H9 (cell line): ENCODE measurements at regions not wholly inside any gene's neighbourhood (a gene's known extent, or its start where the extent isn't known, plus 50 kb on each side); places are given as distances from the start of the nearest gene placed in this dataset.
"Not testable (repeated sequence)": the region's sequence is repeated elsewhere in the genome, so short reads cannot be mapped to it uniquely, and the experiment has no call there.

ENCODE experiments used
- DNase-seq: peaks from one replicate; pipeline ENCODE4 v3.0.0-alpha.2; 2017
- H2AFZ ChIP-seq: one replicate; pipeline ENCODE4 v1.6.1; 2013; ENCODE audit warnings: mild to moderate bottlenecking, low read length, control low read depth, moderate library complexity
- H2AK5ac ChIP-seq: 2 replicates; pipeline ENCODE4 v1.6.1; 2013; ENCODE audit warnings: low read length, control low read depth, mixed read lengths; ENCODE audit not compliant: insufficient read length
- H2BK120ac ChIP-seq: one replicate; pipeline ENCODE4 v1.6.1; 2013; ENCODE audit warnings: low read depth, mild to moderate bottlenecking, low read length, control low read depth, inconsistent platforms; ENCODE audit not compliant: poor library complexity, severe bottlenecking
- H2BK12ac ChIP-seq: 2 replicates; pipeline ENCODE4 v1.6.1; 2013; ENCODE audit warnings: low read length, control low read depth, mixed read lengths, low read depth; ENCODE audit not compliant: insufficient read length
- H2BK15ac ChIP-seq: 2 replicates; pipeline ENCODE4 v1.6.1; 2013; ENCODE audit warnings: low read depth, low read length, control low read depth
- H2BK20ac ChIP-seq: one replicate; pipeline ENCODE4 v1.6.1; 2013; ENCODE audit warnings: low read depth, mild to moderate bottlenecking, low read length, control low read depth, inconsistent platforms; ENCODE audit not compliant: poor library complexity, severe bottlenecking
- H2BK5ac ChIP-seq: 2 replicates; pipeline ENCODE4 v1.6.1; 2013; ENCODE audit warnings: low read length, control low read depth, mixed read lengths; ENCODE audit not compliant: insufficient read length
- H3K14ac ChIP-seq: 2 replicates; pipeline ENCODE4 v1.6.1; 2013; ENCODE audit warnings: low read length, control low read depth; ENCODE audit not compliant: insufficient read depth
- H3K18ac ChIP-seq: 2 replicates; pipeline ENCODE4 v1.6.1; 2013; ENCODE audit warnings: low read depth, mild to moderate bottlenecking, mixed read lengths, low read length, control low read depth; ENCODE audit not compliant: insufficient read length
- H3K23ac ChIP-seq: 2 replicates; pipeline ENCODE4 v1.6.1; 2013; ENCODE audit warnings: low read length, control low read depth, mixed read lengths, low read depth; ENCODE audit not compliant: insufficient read length
- H3K23me2 ChIP-seq: 2 replicates; pipeline ENCODE4 v1.6.1; 2013; ENCODE audit warnings: low read depth, mild to moderate bottlenecking, mixed read lengths, low read length, control low read depth; ENCODE audit not compliant: insufficient read length, poor library complexity, severe bottlenecking
- H3K27ac ChIP-seq: 2 replicates; pipeline ENCODE4 v1.5.1; 2013; ENCODE audit warnings: low read length, control low read depth, mixed read lengths, low read depth; ENCODE audit not compliant: insufficient read length
- H3K27me3 ChIP-seq: 2 replicates; pipeline ENCODE4 v1.6.1; 2013; ENCODE audit warnings: low read length, control low read depth, inconsistent platforms; ENCODE audit not compliant: insufficient read depth
- H3K4ac ChIP-seq: 2 replicates; pipeline ENCODE4 v1.6.1; 2013; ENCODE audit warnings: low read depth, mild to moderate bottlenecking, control low read depth, inconsistent platforms, low read length, moderate library complexity
- H3K4me1 ChIP-seq: 2 replicates; pipeline ENCODE4 v1.6.1; 2013; ENCODE audit warnings: low read length, control low read depth, inconsistent platforms; ENCODE audit not compliant: insufficient read depth
- H3K4me2 ChIP-seq: 2 replicates; pipeline ENCODE4 v1.6.1; 2013; ENCODE audit warnings: low read length, control low read depth, mixed read lengths; ENCODE audit not compliant: insufficient read length, insufficient read depth
- H3K56ac ChIP-seq: 2 replicates; pipeline ENCODE4 v1.6.1; 2013; ENCODE audit warnings: low read depth, mild to moderate bottlenecking, mixed read lengths, low read length, control low read depth; ENCODE audit not compliant: insufficient read length
- H3K79me1 ChIP-seq: 2 replicates; pipeline ENCODE4 v1.6.1; 2013; ENCODE audit warnings: low read depth, mild to moderate bottlenecking, moderate library complexity, low read length, control low read depth, inconsistent platforms; ENCODE audit not compliant: insufficient read depth, poor library complexity, severe bottlenecking
- H3K79me2 ChIP-seq: 2 replicates; pipeline ENCODE4 v1.6.1; 2013; ENCODE audit warnings: low read length, control low read depth, inconsistent platforms; ENCODE audit not compliant: insufficient read depth
- H3K9ac ChIP-seq: 2 replicates; pipeline ENCODE4 v1.6.1; 2013; ENCODE audit warnings: low read length, control low read depth, mixed read lengths; ENCODE audit not compliant: insufficient read length; ENCODE audit errors: extremely low read depth
- H3K9me3 ChIP-seq: one replicate; pipeline ENCODE4 v1.6.1; 2013; ENCODE audit warnings: low read depth, low read length, inconsistent platforms; ENCODE audit not compliant: control insufficient read depth
- H3T11ph ChIP-seq: one replicate; pipeline ENCODE4 v1.6.1; 2013; ENCODE audit warnings: mild to moderate bottlenecking, low read length, control low read depth, inconsistent platforms
- H4K20me1 ChIP-seq: one replicate; pipeline ENCODE4 v1.6.1; 2013; ENCODE audit not compliant: control insufficient read depth, insufficient read length, insufficient read depth
- H4K5ac ChIP-seq: 2 replicates; pipeline ENCODE4 v1.6.1; 2013; ENCODE audit warnings: low read depth, mild to moderate bottlenecking, mixed read lengths, low read length, control low read depth; ENCODE audit not compliant: insufficient read length
- H4K8ac ChIP-seq: replicated peaks from 2 replicates; pipeline ENCODE4 v1.6.1; 2013; ENCODE audit warnings: low read length, control low read depth, mixed read lengths, low read depth; ENCODE audit not compliant: insufficient read length
- H4K91ac ChIP-seq: 2 replicates; pipeline ENCODE4 v1.6.1; 2013; ENCODE audit warnings: low read depth, mild to moderate bottlenecking, moderate library complexity, mixed read lengths, low read length, control low read depth; ENCODE audit not compliant: insufficient read length
- H3K27ac Mint-ChIP-seq, 3 experiments: 2 replicates in 2 of 3; 3 replicates in 1 of 3; pipeline ENCODE4 v1.8.0; 2020 to 2021; ENCODE audit warnings: mixed read lengths in 3 of 3, mild to moderate bottlenecking in 1 of 3, moderate library complexity in 1 of 3
- H3K27me3 Mint-ChIP-seq: 2 replicates; pipeline ENCODE4 v1.8.0; 2021; ENCODE audit warnings: low read depth, mild to moderate bottlenecking, moderate library complexity, mixed read lengths
- H3K36me3 Mint-ChIP-seq, 3 experiments: 2 replicates in 2 of 3; 3 replicates in 1 of 3; pipeline ENCODE4 v1.8.0; 2020 to 2021; ENCODE audit warnings: low read depth in 3 of 3, mixed read lengths in 3 of 3; ENCODE audit not compliant: insufficient read depth in 1 of 3
- H3K4me1 Mint-ChIP-seq, 2 experiments: 2 replicates each; pipeline ENCODE4 v1.8.0; 2020; ENCODE audit warnings: mixed read lengths in 2 of 2
- H3K4me3 Mint-ChIP-seq, 2 experiments: 2 replicates in 1 of 2; 3 replicates in 1 of 2; pipeline ENCODE4 v1.8.0; 2020 to 2021; ENCODE audit warnings: mild to moderate bottlenecking in 2 of 2, mixed read lengths in 2 of 2, moderate library complexity in 1 of 2
- H3K9me3 Mint-ChIP-seq, 2 experiments: 2 replicates in 1 of 2; 3 replicates in 1 of 2; pipeline ENCODE4 v1.8.0; 2020; ENCODE audit warnings: mild to moderate bottlenecking in 2 of 2, mixed read lengths in 2 of 2, moderate library complexity in 1 of 2
- WGBS: extraction: QIAGEN DNeasy Blood & Tissue Kit; methylation state at CpG from one replicate; pipeline ENCODE4 v1.1.7; 2013; ENCODE audit warnings: missing lambda C conversion rate, low lambda C conversion rate, mixed read lengths; ENCODE audit not compliant: insufficient read length; ENCODE audit errors: extremely low coverage; 5-methylcytosine and 5-hydroxymethylcytosine counted together
- TF ChIP-seq, protein P1 (sequence below): fragments of 200-600 bp; sonication (generic); conservative IDR thresholded peaks from 3 replicates; pipeline ENCODE4 v1.8.0; 2021; ENCODE audit warnings: antibody characterized with exemption, mild to moderate bottlenecking

DNA sequence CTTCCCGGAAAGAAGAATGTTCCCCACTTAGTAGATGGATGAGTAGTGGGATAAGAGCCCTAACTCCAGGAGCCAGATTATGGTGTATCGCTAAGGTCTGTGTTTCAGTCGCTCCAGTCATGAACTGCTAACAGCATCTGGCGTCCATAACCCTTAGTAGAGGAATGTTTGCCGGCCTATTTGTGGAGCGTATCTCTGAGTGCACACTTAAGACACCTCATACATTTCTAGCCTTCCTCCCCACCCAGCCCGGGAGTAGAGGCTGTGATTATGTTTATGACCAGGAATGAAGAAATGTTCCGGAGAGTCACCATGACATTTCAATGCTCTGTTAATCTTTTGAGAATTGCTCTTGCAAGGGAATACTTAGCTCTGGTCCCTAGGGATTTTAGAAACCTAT is 251.1 kb upstream of the SOX4 start:
- Histone ChIP-seq H2BK12ac (no peak overlapping the region), H3K27ac (no peak overlapping the region), H2AFZ (no peak overlapping the region), H4K8ac (no peak overlapping the region), H4K5ac (no peak overlapping the region), H3K23me2 (no peaks in the 10 kb centered on the region), H3K27me3 (no peaks in the 10 kb centered on the region), H3K18ac (no peak overlapping the region), H2BK120ac (no peak overlapping the region), H3K9ac (no peak overlapping the region), H3K23ac (no peak overlapping the region), H3K79me2 (no peaks in the 10 kb centered on the region), H2AK5ac (no peak overlapping the region), H2BK15ac (no peak overlapping the region), H4K91ac (no peak overlapping the region), H3T11ph (no peak overlapping the region), H2BK20ac (no peak overlapping the region), H3K4me2 (no peak overlapping the region), H3K4me1 (no peaks in the 10 kb centered on the region), H3K79me1 (no peaks in the 10 kb centered on the region), H4K20me1 (no peaks in the 10 kb centered on the region), H2BK5ac (no peak overlapping the region), H3K56ac (no peak overlapping the region), H3K4ac (no peak overlapping the region), H3K9me3 (no peaks in the 10 kb centered on the region), H3K14ac (no peak overlapping the region)
- Mint-ChIP-seq H3K27me3 (no peaks in the 10 kb centered on the region), H3K36me3 (peaks cover 0 to under 1% (median 0%) of the 10 kb centered on the region in 3 experiments; a peak in 1 of 7 replicates), H3K9me3 (peaks cover 0 to 3% of the 10 kb centered on the region in 2 experiments; a peak in 3 of 5 replicates), H3K4me1 (0 out of 4 replicates have a peak, but pooled peaks cover 0 to 4% of the 10 kb centered on the region in 2 experiments), H3K4me3 (no peak overlapping the region), H3K27ac (no peak overlapping the region)
- no peak for DNase-seq
- TF ChIP-seq, protein P1, sequence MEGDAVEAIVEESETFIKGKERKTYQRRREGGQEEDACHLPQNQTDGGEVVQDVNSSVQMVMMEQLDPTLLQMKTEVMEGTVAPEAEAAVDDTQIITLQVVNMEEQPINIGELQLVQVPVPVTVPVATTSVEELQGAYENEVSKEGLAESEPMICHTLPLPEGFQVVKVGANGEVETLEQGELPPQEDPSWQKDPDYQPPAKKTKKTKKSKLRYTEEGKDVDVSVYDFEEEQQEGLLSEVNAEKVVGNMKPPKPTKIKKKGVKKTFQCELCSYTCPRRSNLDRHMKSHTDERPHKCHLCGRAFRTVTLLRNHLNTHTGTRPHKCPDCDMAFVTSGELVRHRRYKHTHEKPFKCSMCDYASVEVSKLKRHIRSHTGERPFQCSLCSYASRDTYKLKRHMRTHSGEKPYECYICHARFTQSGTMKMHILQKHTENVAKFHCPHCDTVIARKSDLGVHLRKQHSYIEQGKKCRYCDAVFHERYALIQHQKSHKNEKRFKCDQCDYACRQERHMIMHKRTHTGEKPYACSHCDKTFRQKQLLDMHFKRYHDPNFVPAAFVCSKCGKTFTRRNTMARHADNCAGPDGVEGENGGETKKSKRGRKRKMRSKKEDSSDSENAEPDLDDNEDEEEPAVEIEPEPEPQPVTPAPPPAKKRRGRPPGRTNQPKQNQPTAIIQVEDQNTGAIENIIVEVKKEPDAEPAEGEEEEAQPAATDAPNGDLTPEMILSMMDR: no peak
- WGBS: no CpG with 5 or more reads among the region's 8 CpGs

DNA sequence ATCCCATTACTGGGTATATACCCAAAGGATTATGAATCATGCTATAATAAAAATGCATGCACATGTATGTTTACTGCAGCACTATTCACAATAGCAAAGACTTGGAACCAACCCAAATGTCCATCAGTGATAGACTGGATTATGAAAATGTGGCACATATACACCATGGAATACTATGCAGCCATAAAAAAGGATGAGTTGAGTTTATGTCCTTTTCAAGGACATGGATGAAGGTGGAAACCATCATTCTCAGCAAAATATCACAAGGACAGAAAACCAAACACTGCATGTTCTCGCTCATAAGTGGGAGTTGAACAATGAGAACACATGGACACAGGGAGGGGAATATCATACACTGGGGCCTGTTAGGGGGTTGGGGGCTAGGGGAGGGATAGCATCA is 247.8 kb upstream of the SOX4 start:
- not testable (repeated sequence) for H4K8ac ChIP-seq, H2BK15ac ChIP-seq, H4K5ac ChIP-seq, H3K4me2 ChIP-seq, H3K18ac ChIP-seq, H3K27ac ChIP-seq, H2AFZ ChIP-seq, H3K9ac ChIP-seq, H3K36me3 Mint-ChIP-seq, H4K20me1 ChIP-seq, H3K9me3 Mint-ChIP-seq, H3K79me2 ChIP-seq, H3K4me3 Mint-ChIP-seq, H4K91ac ChIP-seq, H2AK5ac ChIP-seq, H2BK20ac ChIP-seq, H2BK5ac ChIP-seq, H3K56ac ChIP-seq, H3K4ac ChIP-seq, H2BK12ac ChIP-seq, H3K14ac ChIP-seq, H3K27ac Mint-ChIP-seq, H2BK120ac ChIP-seq, H3K27me3 ChIP-seq, H3K79me1 ChIP-seq, DNase-seq, H3T11ph ChIP-seq, H3K9me3 ChIP-seq, H3K4me1 ChIP-seq, H3K23me2 ChIP-seq, H3K23ac ChIP-seq, H3K27me3 Mint-ChIP-seq
- H3K4me1 Mint-ChIP-seq: peaks cover 9 to 13% of the 10 kb centered on the region in 2 experiments
- WGBS: no CpG with 5 or more reads among the region's 1 CpG
